Type B pancreatic cell (in vitro differentiated cells): ENCODE measurements at regions not wholly inside any gene's neighbourhood (a gene's known extent, or its start where the extent isn't known, plus 50 kb on each side); places are given as distances from the start of the nearest gene placed in this dataset.
A peak's percentile ranks its signal among the peaks of the same experiment; 100 is the strongest.

Source experiments
- DNase-seq: peaks from one replicate; pipeline ENCODE4 v3.0.0; 2021; ENCODE audit warnings: mixed read lengths; ENCODE audit not compliant: unreplicated experiment; ENCODE audit errors: extremely low spot score
- H3K27ac Mint-ChIP-seq: 2 replicates; pipeline ENCODE4 v1.8.0; 2021; ENCODE audit warnings: mild to moderate bottlenecking, mixed read lengths
- H3K27me3 Mint-ChIP-seq: 2 replicates; pipeline ENCODE4 v1.8.0; 2021; ENCODE audit warnings: mixed read lengths
- H3K36me3 Mint-ChIP-seq: 2 replicates; pipeline ENCODE4 v1.8.0; 2021; ENCODE audit warnings: mixed read lengths
- H3K4me1 Mint-ChIP-seq: one replicate; pipeline ENCODE4 v1.8.0; 2021; ENCODE audit warnings: mixed read lengths; ENCODE audit not compliant: unreplicated experiment
- H3K4me3 Mint-ChIP-seq: 2 replicates; pipeline ENCODE4 v1.8.0; 2021; ENCODE audit warnings: mild to moderate bottlenecking, mixed read lengths
- H3K9me3 Mint-ChIP-seq: 2 replicates; pipeline ENCODE4 v1.8.0; 2021; ENCODE audit warnings: mixed read lengths
- TF ChIP-seq, protein P1 (sequence below): fragments of 200-600 bp; sonication (generic); conservative IDR thresholded peaks from 2 replicates; pipeline ENCODE4 v1.5.0; 2021; ENCODE audit warnings: antibody characterized with exemption, mild to moderate bottlenecking

DNA sequence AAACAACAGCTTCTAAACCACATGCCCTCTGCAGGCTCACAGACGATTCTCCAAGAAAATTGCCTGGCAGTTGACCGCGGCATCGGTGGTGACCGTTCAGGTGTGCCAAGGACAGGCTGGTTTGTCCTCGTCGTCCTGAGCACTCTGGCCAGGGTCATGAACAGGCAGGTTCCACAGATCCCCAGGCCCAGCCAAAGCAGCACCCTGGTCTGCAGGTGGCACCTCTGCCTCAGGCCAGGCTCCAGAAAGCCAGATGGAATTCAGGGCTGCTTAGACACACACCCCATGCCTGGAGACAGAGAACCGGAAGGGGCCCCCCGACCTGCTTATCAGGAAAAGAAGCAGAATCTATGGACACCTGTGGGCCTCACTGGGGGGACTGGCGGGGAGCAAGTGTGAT, 338.7 kb downstream of the BRD1 start:
- DNase-seq: no peak
- H3K4me3 Mint-ChIP-seq: no peak overlapping the region
- H3K27ac Mint-ChIP-seq: no peak overlapping the region
- H3K36me3 Mint-ChIP-seq: no peaks in the 10 kb centered on the region
- H3K4me1 Mint-ChIP-seq: peaks cover 5% of the 10 kb centered on the region
- peaks cover 5% of the 10 kb centered on the region for H3K27me3 Mint-ChIP-seq
- H3K9me3 Mint-ChIP-seq: no peaks in the 10 kb centered on the region
- TF ChIP-seq, protein P1, sequence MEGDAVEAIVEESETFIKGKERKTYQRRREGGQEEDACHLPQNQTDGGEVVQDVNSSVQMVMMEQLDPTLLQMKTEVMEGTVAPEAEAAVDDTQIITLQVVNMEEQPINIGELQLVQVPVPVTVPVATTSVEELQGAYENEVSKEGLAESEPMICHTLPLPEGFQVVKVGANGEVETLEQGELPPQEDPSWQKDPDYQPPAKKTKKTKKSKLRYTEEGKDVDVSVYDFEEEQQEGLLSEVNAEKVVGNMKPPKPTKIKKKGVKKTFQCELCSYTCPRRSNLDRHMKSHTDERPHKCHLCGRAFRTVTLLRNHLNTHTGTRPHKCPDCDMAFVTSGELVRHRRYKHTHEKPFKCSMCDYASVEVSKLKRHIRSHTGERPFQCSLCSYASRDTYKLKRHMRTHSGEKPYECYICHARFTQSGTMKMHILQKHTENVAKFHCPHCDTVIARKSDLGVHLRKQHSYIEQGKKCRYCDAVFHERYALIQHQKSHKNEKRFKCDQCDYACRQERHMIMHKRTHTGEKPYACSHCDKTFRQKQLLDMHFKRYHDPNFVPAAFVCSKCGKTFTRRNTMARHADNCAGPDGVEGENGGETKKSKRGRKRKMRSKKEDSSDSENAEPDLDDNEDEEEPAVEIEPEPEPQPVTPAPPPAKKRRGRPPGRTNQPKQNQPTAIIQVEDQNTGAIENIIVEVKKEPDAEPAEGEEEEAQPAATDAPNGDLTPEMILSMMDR: no peak

DNA sequence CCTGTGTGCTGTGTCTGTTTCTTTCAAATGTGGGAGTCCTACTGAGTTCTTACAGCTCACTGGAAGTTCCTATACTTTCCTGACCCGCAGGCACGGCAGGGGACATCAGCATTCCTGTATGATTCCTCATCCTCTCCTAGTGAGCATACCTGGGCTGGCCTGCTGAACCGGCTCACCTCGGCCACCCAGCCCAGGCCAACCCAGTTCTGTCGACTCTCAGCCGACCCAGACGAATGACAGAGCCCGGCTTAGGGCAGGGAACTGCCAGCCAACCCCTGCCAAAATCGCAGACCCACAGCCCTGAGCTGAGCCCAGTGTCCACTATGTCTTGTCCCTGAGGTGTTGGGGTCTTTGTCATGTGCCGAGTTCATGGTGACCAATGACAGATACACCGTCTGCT, 339.7 kb downstream of the BRD1 start:
- DNase-seq: no peak
- H3K27me3 Mint-ChIP-seq: peaks cover 13% of the 10 kb centered on the region
- no peaks in the 10 kb centered on the region for H3K9me3 Mint-ChIP-seq
- H3K4me1 Mint-ChIP-seq: peaks cover 5% of the 10 kb centered on the region
- H3K36me3 Mint-ChIP-seq: no peaks in the 10 kb centered on the region
- peak overlapping the region; percentile 59 for H3K4me3 Mint-ChIP-seq
- H3K27ac Mint-ChIP-seq: peak overlapping the region; percentile 86
- TF ChIP-seq, protein P1: no peak

DNA sequence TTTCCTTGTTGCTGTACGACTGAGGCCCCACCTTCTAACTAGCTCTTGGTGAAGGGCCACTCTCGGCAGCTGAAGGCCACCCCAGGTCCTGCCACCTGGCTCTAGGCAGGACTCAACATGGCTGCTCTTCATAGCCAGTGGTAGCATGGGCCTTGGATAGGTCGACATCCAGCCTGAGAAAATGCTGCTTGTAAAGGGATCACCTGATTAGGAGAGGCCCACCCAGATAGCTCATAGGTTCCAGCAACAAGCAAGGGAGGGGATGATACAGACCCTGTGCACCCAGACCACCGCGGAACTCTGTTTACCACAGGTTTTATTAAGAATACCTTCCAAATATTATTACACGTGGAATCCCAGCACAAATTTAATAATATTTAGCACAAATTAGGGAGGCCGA, 341.4 kb downstream of the BRD1 start:
- Mint-ChIP-seq H3K4me3 (no peak overlapping the region), H3K27me3 (peaks cover 30% of the 10 kb centered on the region), H3K9me3 (no peaks in the 10 kb centered on the region), H3K36me3 (no peaks in the 10 kb centered on the region), H3K4me1 (peaks cover 15% of the 10 kb centered on the region), H3K27ac (no peak overlapping the region)
- DNase-seq: no peak
- TF ChIP-seq, protein P1: no peak

DNA sequence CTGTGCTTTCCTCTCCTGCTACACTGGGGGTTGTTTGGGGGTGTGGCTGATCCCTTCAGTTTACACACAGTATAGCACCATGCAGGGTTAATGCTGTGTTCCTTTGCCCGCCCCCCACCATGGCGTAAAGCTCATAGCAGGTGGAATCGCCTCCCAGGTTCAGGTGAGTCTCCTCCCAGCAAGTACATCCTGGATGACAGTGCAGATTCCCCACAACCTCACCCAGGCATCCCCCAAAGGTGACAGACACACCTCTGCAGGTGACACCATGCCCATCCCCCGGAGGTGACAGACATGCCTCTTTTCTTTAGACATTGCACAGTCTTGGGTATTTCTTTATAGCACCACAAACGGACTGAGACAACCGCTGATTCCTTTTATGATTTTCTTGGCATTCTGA, 343.7 kb downstream of the BRD1 start:
- no peak overlapping the region for H3K27ac Mint-ChIP-seq
- no peak overlapping the region for H3K4me3 Mint-ChIP-seq
- H3K36me3 Mint-ChIP-seq: no peaks in the 10 kb centered on the region
- H3K9me3 Mint-ChIP-seq: no peaks in the 10 kb centered on the region
- TF ChIP-seq, protein P1: no peak
- H3K4me1 Mint-ChIP-seq: peaks cover 16% of the 10 kb centered on the region
- H3K27me3 Mint-ChIP-seq: peaks cover 48% of the 10 kb centered on the region
- DNase-seq: no peak

DNA sequence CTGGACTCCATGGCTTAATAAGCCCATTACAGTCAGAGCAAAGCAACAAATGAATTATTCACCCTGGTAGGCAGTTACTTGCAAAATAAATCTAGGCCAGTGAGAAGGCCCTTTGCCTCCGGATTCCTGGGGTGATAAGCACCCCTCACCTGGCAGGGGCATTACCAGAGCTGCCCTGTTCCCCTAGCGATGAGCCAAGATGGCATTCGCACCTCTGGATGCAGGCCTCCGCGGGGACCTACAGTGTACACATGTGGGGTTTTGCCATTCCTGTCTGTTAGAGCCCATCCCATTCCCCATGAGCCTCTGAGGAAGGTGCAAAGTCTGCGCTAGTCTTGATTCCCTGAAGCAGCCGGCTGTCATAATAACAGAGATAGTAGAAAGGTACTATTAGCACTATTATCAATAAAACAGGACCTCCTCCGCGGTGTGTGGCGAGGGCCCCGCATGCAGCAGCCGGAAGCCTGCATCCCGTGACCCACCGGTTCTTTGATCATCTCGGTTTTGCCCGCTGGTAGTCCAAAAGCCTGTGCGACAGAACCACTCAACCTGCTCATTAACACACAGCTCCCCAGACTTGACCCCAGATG, 344.3 kb downstream of the BRD1 start:
- Mint-ChIP-seq H3K9me3 (no peaks in the 10 kb centered on the region), H3K27ac (no peak overlapping the region), H3K4me1 (peaks cover 16% of the 10 kb centered on the region), H3K36me3 (no peaks in the 10 kb centered on the region), H3K4me3 (no peak overlapping the region), H3K27me3 (peaks cover 48% of the 10 kb centered on the region)
- TF ChIP-seq, protein P1: no peak
- DNase-seq: peak; percentile 45

DNA sequence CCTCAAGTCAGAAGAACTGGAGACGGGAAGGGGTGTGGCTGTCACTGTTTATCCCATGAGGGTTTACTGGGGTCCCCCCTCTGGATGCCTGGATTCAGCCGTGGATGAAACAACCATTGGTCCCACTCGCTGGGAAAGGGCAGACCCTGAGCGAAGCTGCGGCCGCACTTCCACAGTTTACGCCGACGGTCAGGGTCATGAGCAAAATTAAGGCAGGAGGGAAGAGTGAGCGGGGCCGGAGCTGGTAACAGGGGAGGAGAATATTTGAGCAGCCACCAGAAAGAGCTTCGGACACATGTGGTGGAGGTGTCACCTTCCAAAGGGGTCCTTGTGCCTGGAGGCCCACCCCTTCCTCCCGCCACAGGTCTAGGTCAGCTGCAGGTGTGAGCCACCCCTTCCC, 344.9 kb downstream of the BRD1 start:
- peaks cover 14% of the 10 kb centered on the region for H3K4me1 Mint-ChIP-seq
- peak; percentile 50 for DNase-seq
- H3K27ac Mint-ChIP-seq: no peak overlapping the region
- peaks cover 48% of the 10 kb centered on the region for H3K27me3 Mint-ChIP-seq
- no peaks in the 10 kb centered on the region for H3K36me3 Mint-ChIP-seq
- TF ChIP-seq, protein P1: no peak
- no peaks in the 10 kb centered on the region for H3K9me3 Mint-ChIP-seq
- H3K4me3 Mint-ChIP-seq: no peak overlapping the region
